ENCODE measurements at regions not wholly inside any gene's neighbourhood (a gene's known extent, or its start where the extent isn't known, plus 50 kb on each side); places are given as distances from the start of the nearest gene placed in this dataset.
"Not testable (repeated sequence)": the region's sequence is repeated elsewhere in the genome, so short reads cannot be mapped to it uniquely, and the experiment has no call there.

- H3K27ac ChIP-seq: no peak overlapping the region
- TF ChIP-seq CTCF (conservative IDR thresholded peaks at IDR 0.05): no peak
These were observed 169.7 kb upstream of the STK26 start for GRCh38 chrX:131853440-131853839.

DNA sequence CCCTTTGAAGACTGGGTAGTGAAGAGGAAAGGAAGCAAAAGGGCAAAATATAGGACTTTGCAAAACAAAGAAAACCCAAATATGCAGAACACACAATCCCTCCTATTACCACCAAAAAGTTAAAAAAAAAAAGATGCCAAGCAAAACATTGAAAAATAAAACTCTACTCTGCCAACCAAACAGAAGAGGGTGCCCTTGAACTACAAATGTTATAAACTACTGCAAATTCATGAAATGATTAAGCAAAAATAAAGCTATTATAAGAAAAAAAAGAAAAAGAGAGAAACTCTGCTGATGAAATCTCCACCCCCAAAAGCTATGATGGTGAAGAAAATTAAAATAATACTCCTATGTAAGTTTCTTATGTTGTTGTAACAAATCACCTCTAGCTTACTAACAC lies 168.5 kb upstream of the STK26 start:
- peak; percentile 49 for TF ChIP-seq CTCF (conservative IDR thresholded peaks at IDR 0.05)
- H3K27ac ChIP-seq: no peak overlapping the region

DNA sequence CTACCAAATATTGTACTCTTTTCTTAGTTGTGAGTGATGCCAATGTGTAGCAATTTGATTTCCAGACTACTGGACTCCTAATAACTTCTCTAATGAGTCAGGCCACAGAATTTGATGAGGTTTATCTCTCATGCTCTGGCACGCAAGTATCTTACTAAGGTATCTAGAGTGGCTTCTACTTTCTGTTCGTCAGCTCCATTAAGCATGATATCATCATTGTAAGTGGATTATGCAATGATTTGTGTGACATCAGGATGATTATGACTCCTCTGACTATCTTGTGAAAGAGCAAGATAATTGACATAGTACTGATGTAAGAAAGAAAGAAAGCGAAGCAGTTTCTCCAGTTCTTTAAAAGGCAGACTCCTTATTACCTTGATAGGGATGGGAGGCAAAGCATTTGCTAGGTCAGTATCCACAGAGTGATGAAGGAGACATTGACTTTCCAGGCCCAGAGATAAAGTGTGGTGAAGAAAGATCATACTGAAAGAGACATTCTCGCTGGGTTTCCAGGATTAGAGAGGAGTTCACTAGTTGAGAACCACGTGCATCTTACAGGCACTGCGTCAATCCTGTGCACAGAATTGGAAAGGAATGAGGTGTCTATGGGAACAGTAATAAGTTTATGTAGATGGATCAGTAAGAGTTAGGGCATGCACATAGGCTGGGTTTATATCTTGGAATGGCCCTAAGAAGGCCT lies 161.9 kb upstream of the STK26 start:
- TF ChIP-seq CTCF (conservative IDR thresholded peaks at IDR 0.05): no peak
- no peak overlapping the region for H3K27ac ChIP-seq

- H3K27ac ChIP-seq: no peak overlapping the region
- TF ChIP-seq CTCF (conservative IDR thresholded peaks at IDR 0.05): no peak
These were observed 160.8 kb upstream of the STK26 start for GRCh38 chrX:131862321-131862720.

- TF ChIP-seq CTCF (conservative IDR thresholded peaks at IDR 0.05): no peak
- H3K27ac ChIP-seq: no peak overlapping the region
These were observed 153.9 kb upstream of the STK26 start for GRCh38 chrX:131869182-131869581.

DNA sequence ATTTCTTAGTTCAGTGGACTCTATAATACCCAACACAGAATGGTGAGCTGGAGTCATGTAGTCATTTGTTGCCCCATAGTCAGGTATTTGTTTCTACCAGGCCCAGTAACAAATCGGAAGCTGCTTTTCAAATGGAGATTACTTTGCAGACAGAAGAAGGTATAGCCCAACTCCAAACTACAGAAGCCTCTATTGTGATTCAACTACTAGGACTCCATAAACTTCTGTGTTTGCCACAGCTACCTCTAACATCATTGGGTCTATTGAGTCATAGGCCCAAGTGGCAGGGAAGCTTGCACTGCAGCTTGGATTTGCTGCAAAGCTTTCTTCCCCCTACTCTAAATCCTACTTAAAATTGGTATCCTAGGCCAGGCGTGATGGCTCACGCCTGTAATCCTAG lies 148.8 kb upstream of the STK26 start:
- no peak for TF ChIP-seq CTCF (conservative IDR thresholded peaks at IDR 0.05)
- H3K27ac ChIP-seq: no peak overlapping the region

DNA sequence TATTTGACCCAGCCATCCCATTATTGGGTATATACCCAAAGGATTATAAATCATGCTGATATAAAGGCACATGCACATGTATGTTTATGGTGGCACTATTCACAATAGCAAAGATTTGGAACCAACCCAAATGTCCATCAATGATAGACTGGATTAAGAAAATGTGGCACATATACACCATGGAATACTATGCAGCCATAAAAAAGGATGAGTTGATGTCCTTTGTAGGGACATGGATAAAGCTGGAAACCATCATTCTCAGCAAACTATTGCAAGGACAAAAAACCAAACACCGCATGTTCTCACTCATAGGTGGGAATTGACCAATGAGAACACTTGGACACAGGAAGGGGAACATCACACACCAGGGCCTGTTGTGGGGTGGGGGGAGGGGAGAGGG lies 147.3 kb upstream of the STK26 start:
- H3K27ac ChIP-seq: not testable (repeated sequence)

DNA sequence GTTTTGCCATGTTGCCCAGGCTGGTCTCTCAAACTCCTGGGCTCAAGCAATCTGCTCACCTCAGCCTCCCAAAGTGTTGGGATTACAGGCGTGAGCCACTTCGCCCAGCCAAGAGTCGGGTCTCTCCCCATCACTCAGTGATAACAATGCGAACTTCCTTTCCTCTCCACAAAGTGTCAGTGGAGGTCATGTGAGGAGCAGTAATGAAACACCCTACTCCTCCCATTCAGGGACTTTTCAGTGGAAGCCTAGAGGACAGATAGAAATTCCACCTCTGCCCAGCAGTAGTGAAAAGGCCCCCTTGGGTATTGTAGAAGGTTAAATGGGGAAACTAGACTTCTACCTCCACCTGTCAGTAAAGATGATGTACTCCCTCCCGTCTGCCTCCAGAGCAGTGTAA lies 141.9 kb upstream of the STK26 start:
- TF ChIP-seq CTCF (conservative IDR thresholded peaks at IDR 0.05): no peak

DNA sequence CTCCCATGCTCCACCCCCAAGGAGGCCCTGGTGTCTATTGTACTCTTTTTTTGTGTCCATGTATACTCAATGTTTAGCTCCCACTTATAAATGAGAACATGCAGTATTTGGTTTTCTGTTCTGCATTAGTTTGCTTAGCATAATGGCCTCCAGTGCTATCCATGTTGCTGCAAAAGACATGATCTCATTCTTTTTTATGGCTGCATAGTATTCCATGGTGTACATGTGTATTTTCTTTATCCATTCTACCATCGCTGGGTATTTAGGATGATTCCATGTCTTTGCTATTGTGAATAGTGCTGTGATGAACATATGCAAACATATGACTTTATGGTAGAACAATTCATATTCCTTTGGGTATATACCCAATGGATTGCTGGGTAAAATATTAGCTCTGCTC lies 138.1 kb upstream of the STK26 start:
- not testable (repeated sequence) for H3K27ac ChIP-seq

More for the DNA sequence above, 141.9 kb upstream of the STK26 start:
- H3K27ac ChIP-seq: no peak overlapping the region

DNA sequence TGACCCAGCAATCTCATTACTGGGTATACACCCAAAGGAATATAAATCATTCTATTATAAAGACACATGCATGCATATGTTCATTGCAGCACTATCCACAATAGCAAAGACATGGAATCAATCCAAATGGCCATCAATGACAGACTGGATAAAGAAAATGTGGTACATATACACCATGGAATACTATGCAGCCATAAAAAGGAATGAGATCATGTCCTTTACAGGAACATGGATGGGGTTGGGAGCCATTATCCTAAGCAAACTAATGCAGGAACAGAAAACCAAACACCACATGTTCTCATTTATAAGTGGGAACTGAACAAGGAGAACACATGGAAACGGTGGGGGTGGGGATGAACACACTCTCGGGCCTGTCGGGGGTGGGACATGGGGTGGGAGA lies 129.2 kb upstream of the STK26 start:
- H3K27ac ChIP-seq: not testable (repeated sequence)

Data from VCaP (cell line).